ENCODE measurements at regions not wholly inside any gene's neighbourhood (a gene's known extent, or its start where the extent isn't known, plus 50 kb on each side); places are given as distances from the start of the nearest gene placed in this dataset.

DNA sequence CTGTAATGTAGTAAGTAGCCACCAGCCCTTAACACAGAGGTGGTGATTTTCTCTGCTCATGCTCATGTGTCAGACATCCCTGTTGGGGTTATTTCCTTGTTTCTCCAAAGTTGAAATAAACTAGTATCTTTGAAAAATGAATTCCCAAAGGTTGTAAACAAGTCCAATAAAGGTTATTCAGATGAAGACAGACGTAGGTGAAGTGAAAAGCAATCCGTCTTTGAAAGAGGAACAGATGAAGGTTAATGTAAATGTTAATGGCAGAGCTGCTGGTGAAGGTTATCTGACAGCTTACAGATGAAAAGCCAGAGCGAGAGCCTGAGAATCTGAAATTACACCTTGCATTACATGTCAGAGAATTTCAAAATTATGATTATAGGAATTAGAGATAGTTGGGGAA lies 1604.0 kb downstream of the FAM181B start:
- Histone ChIP-seq H3K4me1 (no peaks in the 10 kb centered on the region), H3K4me3 (no peak overlapping the region), H3K27me3 (no peaks in the 10 kb centered on the region), H3K27ac (no peak overlapping the region), H3K36me3 (no peaks in the 10 kb centered on the region), H3K9me3 (no peaks in the 10 kb centered on the region)
- intact Hi-C loops (cut with DNase I), result no loop called here
- no peak for TF ChIP-seq CTCF (IDR thresholded peaks at IDR 0.05)
- TF ChIP-seq POLR2A (IDR thresholded peaks at IDR 0.05), result no peak
- 65 to 67% methylated on average over 3 of the region's 3 CpGs for whole genome bisulfite sequencing, 2 donors
- no peak for DNase-seq

GRCh38 chr11:81112718-81113117 lies 1620.9 kb downstream of the FAM181B start:
- Histone ChIP-seq H3K4me3 (no peak overlapping the region), H3K27me3 (no peaks in the 10 kb centered on the region), H3K9me3 (no peaks in the 10 kb centered on the region), H3K27ac (no peak overlapping the region), H3K36me3 (no peaks in the 10 kb centered on the region), H3K4me1 (no peaks in the 10 kb centered on the region)
- no peak for DNase-seq
- TF ChIP-seq POLR2A (IDR thresholded peaks at IDR 0.05) (no peak), CTCF (IDR thresholded peaks at IDR 0.05) (no peak)
- intact Hi-C loops (cut with DNase I), result no loop called here

- Histone ChIP-seq H3K27me3 (no peaks in the 10 kb centered on the region), H3K4me3 (no peak overlapping the region), H3K4me1 (no peaks in the 10 kb centered on the region), H3K9me3 (no peaks in the 10 kb centered on the region), H3K36me3 (no peaks in the 10 kb centered on the region), H3K27ac (no peak overlapping the region)
- no peak for DNase-seq
- no peak for TF ChIP-seq POLR2A (IDR thresholded peaks at IDR 0.05)
- TF ChIP-seq CTCF (IDR thresholded peaks at IDR 0.05), result no peak
- WGBS, 2 donors, result 79 to 86% methylated on average over 5 of the region's 5 CpGs
- intact Hi-C loops (cut with DNase I), result no loop called here
Observed at GRCh38 chr11:81104051-81104450, 1629.6 kb downstream of the FAM181B start.

- DNase-seq, result no peak
- intact Hi-C loops (cut with DNase I), result no loop called here
- no peak overlapping the region for H3K27ac ChIP-seq
- TF ChIP-seq POLR2A (IDR thresholded peaks at IDR 0.05), result no peak
- TF ChIP-seq CTCF (IDR thresholded peaks at IDR 0.05), result no peak
- H3K36me3 ChIP-seq, result no peaks in the 10 kb centered on the region
- no peaks in the 10 kb centered on the region for H3K27me3 ChIP-seq
- WGBS, 2 donors, result 44 to 60% methylated on average over 1 of the region's 1 CpG
- H3K9me3 ChIP-seq, result no peaks in the 10 kb centered on the region
- no peak overlapping the region for H3K4me3 ChIP-seq
- H3K4me1 ChIP-seq, result no peaks in the 10 kb centered on the region
Observed at GRCh38 chr11:81098471-81098870, 1635.2 kb downstream of the FAM181B start.

GRCh38 chr11:81092522-81092921 lies 1641.1 kb downstream of the FAM181B start:
- DNase-seq, result no peak
- Histone ChIP-seq H3K4me1 (no peaks in the 10 kb centered on the region), H3K36me3 (no peaks in the 10 kb centered on the region), H3K27me3 (no peaks in the 10 kb centered on the region), H3K27ac (no peak overlapping the region), H3K4me3 (no peak overlapping the region), H3K9me3 (no peaks in the 10 kb centered on the region)
- intact Hi-C loops (cut with DNase I), result no loop called here
- TF ChIP-seq CTCF (IDR thresholded peaks at IDR 0.05), result no peak
- TF ChIP-seq POLR2A (IDR thresholded peaks at IDR 0.05), result no peak
